ENCODE measurements at regions not wholly inside any gene's neighbourhood (a gene's known extent, or its start where the extent isn't known, plus 50 kb on each side); places are given as distances from the start of the nearest gene placed in this dataset.
A peak's percentile ranks its signal among the peaks of the same experiment; 100 is the strongest.

DNA sequence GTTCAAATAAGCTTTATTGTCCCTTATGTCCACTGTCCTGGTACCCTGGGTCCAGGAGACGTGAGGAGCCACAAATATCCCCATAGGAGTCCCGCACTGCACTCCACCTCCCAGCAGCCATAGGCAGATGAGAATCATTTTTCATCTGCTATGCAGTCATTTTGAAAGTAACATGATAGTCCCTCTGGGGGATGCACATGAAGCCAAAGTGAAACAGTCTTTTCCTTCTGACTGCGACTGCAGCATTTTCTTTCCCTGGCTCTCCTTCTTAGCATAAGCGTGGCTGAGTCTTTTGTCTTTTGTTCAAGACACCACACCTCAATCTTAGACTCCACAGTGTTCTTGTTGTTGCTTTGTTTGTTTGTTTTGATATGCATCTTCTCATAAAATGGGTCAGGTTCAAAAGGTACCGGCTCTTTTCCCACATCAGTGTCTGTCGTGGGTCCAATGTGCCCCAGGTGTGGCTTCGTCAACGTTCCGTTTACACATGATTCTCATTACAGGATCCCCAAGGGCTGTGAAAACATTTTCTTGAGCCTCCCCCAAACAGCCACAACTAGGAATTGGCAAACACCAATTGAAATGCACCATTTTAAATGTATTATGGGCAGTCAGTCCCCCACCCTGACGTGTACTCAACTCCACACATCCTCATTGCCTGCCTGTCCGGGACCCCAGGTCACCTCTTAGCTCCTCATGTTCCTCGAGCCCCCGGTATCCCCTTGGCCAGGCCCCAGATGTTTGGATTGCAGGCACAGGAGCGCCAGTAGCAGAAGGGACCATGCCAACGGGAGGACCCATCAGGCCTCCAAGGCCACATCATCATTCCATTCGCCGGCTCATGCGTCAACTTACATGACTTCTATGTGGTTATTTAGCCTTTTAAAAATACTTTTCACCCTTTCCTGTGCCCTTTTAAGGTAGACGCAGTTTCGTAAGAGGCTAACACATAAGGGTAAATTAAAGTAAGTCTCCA lies 237.8 kb upstream of the DAPK1 start:
- peak; percentile 28 for DNase-seq

DNA sequence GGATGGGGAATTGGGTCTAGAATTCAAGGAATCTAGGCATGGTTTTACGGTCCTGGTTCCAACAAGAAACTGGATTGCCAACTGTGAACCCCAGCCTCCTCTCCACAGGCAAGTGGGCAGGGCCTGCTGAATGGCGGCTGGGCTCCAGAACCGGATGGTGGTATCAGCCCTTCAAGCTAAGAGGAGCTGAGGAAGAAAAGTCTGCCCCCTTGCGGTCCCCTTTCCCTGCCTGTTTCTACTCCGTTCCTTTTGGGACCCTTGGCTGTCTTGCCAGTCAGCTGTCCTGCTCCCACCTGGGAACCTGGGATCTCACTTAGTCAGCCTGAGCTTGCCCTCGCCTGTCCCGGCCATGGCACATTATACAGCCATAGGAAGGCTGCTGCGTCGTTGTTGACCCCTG lies 234.4 kb upstream of the DAPK1 start:
- no peak for DNase-seq

DNA sequence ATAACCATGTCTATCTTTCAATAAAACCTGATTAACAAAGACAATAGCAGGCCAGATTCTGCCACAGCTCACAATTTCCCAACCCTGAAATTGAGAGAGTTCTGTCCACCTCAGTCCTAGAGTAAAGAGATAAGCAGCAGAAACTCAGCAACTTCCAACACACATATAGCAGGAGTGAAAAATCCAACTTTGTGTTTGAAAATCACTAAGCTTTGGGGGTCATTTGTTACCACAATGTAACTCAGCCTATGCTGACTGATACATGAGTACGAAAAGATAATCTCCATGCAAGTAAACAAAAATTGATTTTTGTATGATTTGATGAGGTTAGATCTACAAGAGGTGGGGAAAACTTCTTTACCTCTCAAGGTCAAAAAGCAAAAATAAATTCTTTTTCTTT lies 231.0 kb upstream of the DAPK1 start:
- no peak for DNase-seq

DNA sequence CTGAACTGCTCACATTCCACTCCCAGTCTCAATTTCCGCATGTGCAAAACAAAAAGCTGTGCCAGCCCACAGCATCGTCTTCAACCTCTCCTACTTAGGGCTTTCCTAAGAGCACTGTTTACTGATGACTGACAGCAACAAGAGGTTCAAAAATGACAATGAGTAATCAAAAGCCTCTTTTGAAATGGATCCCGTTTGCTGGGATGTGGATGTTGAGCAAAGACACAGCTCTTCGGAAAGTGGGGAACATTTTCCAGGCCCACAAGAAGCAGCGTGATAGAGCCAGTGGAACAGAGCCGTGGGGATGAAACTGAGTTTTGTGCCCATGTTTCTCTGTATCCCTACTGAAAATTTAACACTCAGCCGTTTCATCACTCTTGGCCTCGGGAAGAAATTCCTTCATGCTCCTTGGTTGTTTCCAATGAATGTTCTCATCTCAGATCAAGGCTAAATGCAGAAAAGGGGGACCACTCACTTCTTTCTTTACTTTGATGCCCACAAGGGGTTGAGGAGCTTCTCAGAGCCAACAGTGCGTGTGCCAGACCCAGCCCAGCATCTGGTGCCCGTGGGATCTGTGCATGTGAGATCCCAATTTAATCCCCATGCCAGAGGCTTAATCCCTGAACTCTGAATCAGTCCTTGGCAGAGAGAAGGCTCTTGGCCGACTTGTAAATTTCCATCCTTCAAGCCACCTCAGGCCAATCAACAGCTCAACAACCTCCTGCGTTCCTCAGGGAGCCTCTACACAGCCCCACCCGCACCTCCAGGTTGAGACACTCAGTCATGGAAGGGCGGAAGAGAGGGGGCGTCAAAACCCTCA lies 230.2 kb upstream of the DAPK1 start:
- DNase-seq, result no peak

DNA sequence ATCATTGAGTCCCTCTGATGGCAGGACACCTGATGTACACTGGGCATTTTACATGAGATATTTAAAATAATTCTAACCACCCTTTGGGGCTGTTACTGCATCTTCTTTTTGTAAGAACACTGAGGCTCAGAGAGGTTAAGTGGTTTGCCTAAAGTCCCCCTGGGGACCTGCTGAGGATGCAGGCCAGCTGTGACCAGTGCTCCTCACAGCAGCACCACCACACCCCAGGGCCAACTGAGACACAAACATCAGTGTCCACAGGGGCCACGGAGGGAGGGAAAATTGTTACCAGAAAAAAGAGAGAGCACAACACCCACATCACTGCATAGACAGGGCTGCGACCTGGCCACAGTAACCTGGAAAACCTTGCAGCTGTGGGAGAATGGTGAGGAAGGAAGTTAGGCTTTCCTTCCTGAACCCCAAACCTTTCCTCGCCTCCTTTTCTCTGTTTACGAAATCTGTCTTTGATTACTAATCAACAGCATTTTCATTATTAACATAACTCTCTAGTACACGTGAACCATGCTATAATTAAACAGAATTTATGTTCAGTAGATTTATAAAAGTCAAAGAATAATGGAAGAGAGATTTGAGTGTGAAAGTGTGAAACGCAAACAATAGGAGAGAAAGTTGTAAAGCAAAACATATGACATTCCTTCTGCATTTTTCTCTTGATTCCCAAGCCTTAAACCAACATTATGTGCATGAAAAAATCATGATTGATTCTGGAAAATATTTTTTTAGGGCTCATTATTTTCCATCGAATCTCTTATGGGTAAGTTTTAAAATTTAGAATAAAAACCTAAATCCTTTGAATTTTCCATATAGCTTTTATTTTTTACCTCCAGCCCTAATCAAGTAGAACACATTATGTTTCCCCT lies 228.1 kb upstream of the DAPK1 start:
- DNase-seq, result no peak

DNA sequence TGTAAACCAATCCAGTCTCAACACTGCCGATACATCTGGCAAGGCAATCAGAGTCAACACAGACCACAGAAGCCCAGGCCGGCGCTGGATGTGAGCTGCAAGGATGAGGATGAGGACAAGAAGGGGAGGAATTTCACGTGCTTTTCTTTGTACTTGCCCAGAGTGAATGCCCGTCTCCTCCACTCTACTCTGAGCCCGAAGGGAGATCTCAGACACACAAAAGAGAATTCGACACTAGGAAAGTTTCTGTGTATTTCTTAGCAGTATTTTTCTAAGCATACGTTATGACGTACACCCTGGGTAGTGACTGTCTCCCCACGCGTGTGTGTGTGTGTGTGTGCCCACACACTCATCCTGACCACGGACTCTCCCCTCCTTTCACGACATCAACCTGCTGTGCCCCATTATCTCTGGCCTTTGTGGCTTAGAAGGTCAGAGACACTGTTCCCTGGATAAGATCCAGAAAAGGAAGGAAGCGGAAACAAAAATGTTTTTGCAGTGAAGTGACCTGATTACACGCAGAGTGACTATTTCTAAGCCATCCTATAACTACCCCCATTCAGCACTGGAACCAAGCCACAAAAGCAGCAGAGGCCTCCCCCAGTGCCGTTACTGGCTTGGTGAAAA lies 227.3 kb upstream of the DAPK1 start:
- DNase-seq, result no peak

DNA sequence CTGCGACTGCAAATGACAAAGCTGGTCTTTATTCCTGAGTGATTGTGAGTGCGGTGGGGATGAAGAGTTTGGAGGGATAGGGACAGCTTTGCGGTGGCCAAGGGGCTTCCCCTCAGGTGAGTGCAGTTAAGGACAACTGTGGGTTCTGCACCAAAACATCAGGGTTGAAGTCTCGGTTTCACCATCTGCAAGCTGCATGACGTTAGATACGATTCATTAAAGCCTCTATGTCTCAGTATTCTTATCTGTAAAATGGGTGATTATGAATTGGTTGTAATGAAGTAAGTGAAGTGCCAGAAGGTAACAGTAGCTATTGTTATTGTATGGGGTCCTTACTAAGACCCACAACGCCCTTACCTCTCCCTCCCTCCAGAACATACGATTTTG lies 226.8 kb upstream of the DAPK1 start:
- no peak for DNase-seq

DNA sequence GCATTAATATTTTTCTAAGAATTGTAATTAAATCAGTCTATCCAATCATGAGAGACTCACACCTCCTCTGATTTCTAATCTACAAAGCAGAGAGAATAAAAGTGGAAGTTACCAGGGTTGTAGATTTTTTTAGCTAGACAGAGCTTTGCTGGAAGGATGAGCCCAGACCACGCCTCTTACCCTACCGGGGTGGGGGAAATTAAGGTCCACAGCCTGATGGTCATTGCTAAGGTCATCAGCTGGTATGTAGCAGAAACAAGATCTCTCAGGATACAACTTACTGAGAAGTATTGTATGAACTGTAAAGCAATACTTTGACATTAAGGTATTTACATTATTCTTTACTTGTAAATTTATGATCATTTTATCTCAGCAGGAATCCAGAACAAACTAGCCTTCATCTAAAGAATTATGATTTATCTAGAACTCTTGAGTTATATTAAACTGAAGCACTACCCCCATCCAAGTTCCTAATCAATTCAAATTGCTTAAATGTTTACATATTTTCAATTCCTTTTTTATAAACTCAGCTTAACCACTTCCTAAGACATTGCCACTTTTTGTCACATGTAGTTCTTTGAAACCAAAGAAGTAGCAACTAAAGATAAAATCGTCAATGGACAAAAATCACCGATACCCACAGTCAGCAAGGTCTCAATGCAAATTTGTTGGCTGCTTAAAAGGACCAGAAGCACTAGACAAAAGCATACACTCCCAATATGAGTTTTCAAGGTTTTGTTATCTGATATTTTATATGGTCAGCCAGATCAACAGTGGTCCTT lies 225.8 kb upstream of the DAPK1 start:
- DNase-seq, result no peak

DNA sequence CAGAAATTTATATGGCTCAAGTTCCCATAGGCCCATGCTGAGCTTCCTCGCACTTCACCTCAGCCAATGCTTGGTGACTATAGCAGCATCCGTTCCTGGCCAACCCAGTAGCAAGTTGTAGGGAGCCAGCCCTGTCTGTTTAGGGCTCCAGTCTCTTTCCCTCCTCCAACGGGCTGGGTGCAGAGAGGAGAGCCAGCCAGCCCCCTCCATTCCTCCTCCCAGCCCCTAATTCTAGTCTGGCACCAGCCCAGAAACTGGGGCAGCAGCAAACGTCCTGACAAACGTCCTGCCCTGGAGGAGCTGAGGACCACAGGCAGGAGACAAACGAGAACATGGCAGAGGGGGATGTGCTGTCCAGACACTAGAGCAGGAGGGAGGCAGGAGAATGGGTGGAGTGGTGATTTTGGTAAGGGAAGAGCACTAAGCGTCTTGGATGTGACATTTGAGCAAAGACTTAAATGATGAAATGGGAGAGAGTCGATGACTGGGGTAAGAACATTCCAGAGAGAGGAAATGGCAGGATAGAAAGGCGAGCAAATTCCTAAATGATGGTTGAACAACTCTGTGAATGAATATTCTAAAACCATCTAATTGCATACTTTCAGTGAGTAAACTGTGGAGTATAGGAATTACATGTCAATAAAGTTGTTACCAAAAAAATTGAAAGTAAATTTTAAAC lies 222.5 kb upstream of the DAPK1 start:
- DNase-seq, result no peak

DNA sequence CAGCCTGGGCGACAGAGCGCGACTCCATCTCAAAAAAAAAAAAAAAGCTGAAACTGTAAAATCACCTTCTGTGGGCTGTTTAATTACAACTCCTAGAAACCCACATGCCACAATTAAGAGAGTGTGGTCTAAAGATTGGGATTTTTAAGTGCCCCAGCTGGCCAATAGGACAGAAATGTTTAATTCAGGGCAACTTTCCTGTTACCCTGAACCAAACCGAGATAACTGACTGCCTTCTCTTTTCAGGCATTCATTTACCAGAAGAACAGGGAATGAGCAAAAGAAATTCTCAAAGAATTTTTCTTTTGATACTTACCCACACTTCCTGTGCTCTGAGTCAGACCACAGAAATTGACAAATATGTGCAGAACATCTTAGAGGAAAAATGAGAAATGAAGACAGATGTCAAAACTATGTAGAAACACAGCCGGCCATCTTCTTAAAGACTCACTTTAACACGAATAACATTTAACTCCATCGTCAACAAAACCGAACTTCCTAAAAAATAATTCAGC lies 221.3 kb upstream of the DAPK1 start:
- peak; percentile 46 for DNase-seq

DNA sequence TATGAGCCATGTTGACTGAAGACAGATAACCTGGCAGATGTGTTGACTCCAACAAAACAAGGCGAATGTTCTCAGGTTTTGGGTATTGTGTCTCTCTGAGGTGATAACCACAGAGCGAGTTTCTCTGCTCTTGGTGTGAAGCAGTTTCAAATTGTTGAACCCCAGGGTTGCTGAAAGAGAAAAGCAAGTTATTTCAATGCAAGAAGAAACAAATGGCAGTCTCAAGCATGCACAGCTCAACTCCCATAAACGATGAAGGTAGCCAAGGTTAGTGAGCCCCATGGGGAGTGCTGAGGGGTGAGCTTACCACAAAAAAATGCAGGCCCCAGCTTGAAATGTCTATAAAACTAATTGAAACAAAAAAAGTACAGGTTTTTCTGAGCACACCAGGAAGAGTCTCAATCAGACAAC lies 220.8 kb upstream of the DAPK1 start:
- DNase-seq, result peak; percentile 50

DNA sequence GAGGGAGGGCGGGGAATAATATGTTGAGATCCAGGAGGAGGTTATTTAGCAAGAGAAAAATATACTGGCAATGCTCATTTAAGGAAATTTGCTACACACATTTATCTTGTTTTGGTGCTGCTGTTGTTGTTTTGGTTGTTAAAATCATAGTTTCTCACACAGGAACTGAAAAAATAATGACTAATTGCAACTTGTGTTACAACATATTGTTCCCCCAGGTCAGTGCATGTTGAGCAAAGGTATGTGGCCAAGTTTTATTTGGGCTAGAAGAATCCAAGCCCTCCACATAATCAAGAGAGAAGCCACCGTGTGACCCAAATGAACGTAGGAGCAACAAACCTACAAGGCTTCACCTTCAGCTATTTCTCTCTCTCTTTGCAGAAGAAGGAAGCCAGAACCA lies 220.3 kb upstream of the DAPK1 start:
- no peak for DNase-seq

DNA sequence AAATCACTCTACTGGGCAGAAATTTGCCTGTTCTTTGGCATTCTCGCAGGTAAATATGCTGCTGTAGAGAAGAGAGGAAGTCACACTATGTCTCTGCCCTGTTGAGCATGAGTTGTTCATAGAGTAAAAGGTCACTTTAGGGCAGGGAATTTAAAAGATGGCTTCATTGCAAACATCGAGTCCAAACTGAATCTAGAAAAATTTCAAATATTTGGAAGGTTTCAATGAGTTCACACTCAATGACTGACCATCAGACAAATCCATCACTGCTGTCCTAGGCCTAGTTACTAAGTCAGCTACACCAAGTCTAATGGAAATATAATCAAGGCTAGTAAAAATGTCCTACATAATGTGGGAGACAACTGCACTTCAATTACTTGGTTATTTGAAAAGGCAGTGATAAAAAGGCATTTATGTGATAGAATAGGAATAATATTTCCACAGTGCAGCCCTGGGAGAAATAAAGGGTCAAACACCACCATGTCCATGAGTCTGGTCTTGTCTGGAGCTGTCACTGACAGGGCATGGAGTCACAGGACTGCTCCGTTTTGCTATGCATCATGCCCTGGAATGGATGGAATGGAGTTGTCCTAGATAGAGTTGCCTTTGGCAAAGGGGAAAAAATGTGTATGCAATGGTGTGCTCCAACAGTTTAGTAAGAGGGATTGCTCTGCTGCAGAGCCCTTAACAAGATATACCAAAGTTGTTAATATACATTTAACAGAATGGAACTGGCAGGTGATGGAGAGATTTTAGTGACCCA lies 218.5 kb upstream of the DAPK1 start:
- DNase-seq, result no peak

DNA sequence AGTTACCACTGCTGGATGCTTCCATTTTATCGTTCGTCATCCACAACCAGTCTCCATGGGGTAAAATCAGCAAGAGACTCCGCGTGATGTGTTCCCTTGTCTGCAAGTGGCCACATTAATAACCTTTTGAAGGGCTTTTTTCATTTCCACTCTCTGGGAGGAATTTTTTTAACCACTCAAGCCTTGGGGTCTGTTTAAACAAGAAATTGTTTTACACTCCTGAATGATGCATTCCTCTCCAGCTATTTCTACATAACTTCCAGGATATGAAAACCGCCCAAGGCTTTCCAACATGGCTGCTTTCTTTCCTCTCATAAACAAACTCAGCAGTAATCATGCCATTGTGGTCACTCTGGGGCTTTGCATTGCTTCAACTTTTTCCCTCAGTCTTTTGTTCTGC lies 217.2 kb upstream of the DAPK1 start:
- no peak for DNase-seq

DNA sequence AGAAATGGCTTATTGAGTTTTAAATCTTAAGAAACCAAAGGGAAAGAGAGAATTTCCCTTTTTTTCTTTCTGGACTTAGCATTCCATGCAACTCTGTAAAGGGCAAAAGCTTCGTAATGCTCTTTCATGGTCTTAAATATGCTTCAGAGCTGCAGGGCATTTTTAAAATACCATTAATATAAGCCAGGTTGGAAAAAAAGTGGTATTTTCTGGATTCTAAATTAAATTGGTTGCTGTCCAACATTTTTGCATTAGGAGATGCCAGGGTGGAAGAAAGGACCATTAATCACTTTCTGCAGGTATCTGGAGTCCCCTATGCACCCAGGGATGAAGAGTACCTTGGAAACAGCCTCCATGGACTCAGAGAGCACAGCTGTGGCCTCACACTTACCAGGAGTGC lies 215.1 kb upstream of the DAPK1 start:
- DNase-seq, result no peak

DNA sequence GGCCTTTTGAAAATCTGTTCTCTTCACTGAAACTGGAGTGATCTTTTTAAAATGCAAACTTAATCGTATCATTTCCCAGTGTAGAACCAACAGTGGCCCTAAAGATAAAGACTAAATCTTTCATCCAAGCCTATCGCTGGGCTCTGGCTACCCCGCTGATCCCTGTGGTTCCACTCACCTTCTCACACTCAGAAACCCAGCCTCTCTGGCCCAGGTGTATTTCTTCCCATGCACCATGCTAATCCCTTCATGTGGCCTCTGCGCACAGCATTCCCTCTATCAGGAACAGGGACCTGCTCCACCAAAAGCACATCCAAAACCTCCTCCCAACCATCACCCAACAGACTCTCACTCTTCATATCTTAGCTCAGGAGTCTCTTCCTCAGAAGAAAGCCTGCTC lies 214.1 kb upstream of the DAPK1 start:
- no peak for DNase-seq

DNA sequence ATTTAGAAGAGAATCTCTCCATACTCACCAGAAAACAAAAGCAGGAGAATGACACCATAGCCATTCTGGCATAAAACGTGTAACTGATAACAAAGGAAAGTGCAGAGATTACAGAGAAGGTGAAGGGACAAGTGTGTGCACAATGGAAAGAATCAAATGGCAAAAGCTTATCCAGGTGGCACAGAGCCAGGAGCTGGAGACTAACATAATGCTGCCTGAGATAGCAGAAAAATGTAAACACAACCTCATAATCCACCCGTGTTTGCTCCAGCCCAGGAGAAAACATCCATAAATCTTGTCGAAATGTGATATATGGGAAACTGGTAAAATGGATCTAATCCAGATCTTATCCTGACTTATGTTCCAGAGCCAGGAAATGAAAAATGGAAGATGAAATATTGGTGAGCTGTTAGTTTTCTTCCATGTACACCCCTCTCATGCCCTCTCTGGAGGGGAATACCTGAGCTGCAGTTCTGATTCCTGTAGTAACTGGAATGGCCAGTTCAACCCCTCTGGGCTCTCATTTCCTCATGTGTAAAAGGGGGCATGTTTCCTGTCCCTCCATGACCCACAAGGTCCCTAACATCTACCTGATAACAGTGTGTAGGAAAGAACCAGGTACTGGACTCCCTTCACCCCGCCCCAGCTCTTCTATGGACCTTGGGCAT lies 212.3 kb upstream of the DAPK1 start:
- DNase-seq, result no peak

DNA sequence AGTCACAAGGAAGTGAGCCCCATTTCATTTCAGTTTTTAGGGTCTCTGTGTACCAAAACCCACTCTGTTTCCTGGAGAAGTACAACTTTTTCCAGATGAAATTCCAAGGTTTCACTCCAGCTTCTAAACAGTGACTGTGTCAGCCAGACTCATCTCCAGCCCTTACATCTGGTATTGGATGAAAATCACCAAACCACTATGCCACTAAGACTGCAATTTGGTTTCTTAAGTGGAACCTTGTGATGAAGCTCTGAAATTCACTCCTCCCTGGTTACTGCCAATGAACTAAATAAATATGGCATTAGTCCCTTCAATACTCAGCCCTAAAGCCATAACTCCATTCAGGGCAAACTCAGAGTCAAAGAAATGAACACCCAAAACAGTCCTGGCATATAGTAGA lies 211.2 kb upstream of the DAPK1 start:
- DNase-seq, result no peak

DNA sequence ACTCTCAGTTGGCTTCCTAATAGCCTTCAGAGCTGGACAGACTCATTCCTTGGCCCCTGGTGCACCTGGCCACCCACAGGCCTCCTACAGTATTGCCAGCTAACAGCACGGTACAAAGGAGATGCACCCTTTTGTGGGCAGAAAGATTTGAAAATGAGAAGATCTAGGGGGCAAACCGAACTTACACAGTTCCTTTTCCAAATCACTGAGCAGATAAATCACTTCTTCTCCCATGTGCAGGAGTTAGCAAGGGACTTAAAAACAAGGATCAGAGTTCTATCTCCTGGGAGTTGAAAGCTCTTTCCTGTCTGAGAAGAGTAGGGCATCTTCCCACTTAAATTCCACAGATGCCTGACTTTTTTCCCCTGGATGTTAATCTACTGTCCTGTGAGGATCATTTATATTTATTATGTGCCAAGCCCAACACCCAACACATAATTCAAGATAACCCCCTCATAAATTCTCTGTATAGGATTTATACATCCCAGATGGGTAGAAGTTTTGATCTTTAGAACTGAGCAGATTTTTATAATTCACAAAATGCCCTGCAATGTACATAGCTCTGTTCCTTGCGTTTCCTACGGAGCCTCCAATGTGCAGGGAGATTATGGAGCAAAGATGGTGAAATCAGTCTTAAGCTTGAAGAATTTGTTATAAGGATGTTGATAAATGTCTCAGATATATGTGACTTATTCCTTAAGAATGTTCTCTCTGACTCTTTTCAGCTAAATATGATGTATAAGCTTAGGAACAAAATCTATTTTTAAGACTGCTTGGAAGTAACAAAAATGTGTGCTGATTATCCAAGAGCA lies 207.2 kb upstream of the DAPK1 start:
- no peak for DNase-seq
